Gastroesophageal sphincter (tissue), 4 donors: ENCODE measurements at regions not wholly inside any gene's neighbourhood (a gene's known extent, or its start where the extent isn't known, plus 50 kb on each side); places are given as distances from the start of the nearest gene placed in this dataset.

Source experiments
- ATAC-seq: fragments of 150-250 bp; one replicate; pipeline ENCODE4 v1.9.1; 2016; ENCODE audit warnings: mild to moderate bottlenecking, moderate library complexity
- H3K27ac ChIP-seq, 4 donors: fragments of 200-600 bp; sonication (generic) in 3 of 4; 1 replicate in 3 of 4; 2 replicates in 1 of 4; pipeline ENCODE4 v1.5.1; 2016 to 2019
- H3K27me3 ChIP-seq: fragments of 200-600 bp; sonication (generic); one replicate; pipeline ENCODE4 v1.5.1; 2019
- H3K36me3 ChIP-seq, 2 donors: fragments of 200-600 bp; sonication (generic); one replicate each; pipeline ENCODE4 v1.5.1; 2019; ENCODE audit warnings: control low read depth in 1 of 2
- H3K4me1 ChIP-seq, 3 donors: fragments of 200-600 bp; sonication (generic); 1 replicate in 2 of 3; 2 replicates in 1 of 3; pipeline ENCODE4 v1.5.1; 2016 to 2019; ENCODE audit warnings: control low read depth in 2 of 3
- H3K4me3 ChIP-seq, 2 donors: fragments of 200-600 bp; sonication (generic); one replicate each; pipeline ENCODE4 v1.5.1; 2019; ENCODE audit warnings: mild to moderate bottlenecking in 1 of 2, moderate library complexity in 1 of 2
- H3K9me3 ChIP-seq, 3 donors: fragments of 200-600 bp; sonication (generic); one replicate each; pipeline ENCODE4 v1.5.1; 2017 to 2019; ENCODE audit warnings: control low read depth in 2 of 3
- CTCF ChIP-seq, 4 experiments: fragments of 200-600 bp in 2 of 4; fragments of 450-650 bp in 2 of 4; sonication (generic) in 1 of 4; IDR thresholded peaks; one replicate each; pipeline ENCODE4 v1.5.1; 2017 to 2019; ENCODE audit warnings: antibody characterized with exemption in 4 of 4, mild to moderate bottlenecking in 2 of 4, moderate library complexity in 2 of 4
- EP300 ChIP-seq: sonication (generic); formaldehyde crosslinking; IDR thresholded peaks from one replicate; pipeline ENCODE4 v1.6.1; 2017; ENCODE audit warnings: antibody characterized with exemption, mild to moderate bottlenecking
- POLR2A ChIP-seq, 2 donors: fragments of 450-650 bp; IDR thresholded peaks; one replicate each; pipeline ENCODE4 v1.6.1; 2017; ENCODE audit warnings: antibody characterized with exemption in 2 of 2, mild to moderate bottlenecking in 2 of 2, moderate library complexity in 1 of 2
- POLR2AphosphoS5 ChIP-seq: sonication (generic); formaldehyde crosslinking; IDR thresholded peaks from one replicate; pipeline ENCODE4 v1.6.1; 2017; ENCODE audit warnings: antibody characterized with exemption
- WGBS, 2 donors: methylation state at CpG; one replicate each; pipeline ENCODE4 v1.1.5; 2018; ENCODE audit warnings: low coverage in 1 of 2; 5-methylcytosine and 5-hydroxymethylcytosine counted together

- no peak for TF ChIP-seq POLR2A (IDR thresholded peaks at IDR 0.05)
- TF ChIP-seq CTCF (IDR thresholded peaks at IDR 0.05): no peak
- no peak overlapping the region for H3K4me3 ChIP-seq
- WGBS, 2 donors: 65 to 74% methylated on average over 2 to 3 of the region's 3 CpGs
- H3K27me3 ChIP-seq: no peaks in the 10 kb centered on the region
- H3K36me3 ChIP-seq: no peaks in the 10 kb centered on the region
- no peak for ATAC-seq
- no peaks in the 10 kb centered on the region for H3K4me1 ChIP-seq
- no peak overlapping the region for H3K27ac ChIP-seq
- peaks cover 0 to 14% (median 0%) of the 10 kb centered on the region in 3 donors for H3K9me3 ChIP-seq
These were observed 69.0 kb upstream of the DAPK1 start for GRCh38 chr9:87428659-87429058.

DNA sequence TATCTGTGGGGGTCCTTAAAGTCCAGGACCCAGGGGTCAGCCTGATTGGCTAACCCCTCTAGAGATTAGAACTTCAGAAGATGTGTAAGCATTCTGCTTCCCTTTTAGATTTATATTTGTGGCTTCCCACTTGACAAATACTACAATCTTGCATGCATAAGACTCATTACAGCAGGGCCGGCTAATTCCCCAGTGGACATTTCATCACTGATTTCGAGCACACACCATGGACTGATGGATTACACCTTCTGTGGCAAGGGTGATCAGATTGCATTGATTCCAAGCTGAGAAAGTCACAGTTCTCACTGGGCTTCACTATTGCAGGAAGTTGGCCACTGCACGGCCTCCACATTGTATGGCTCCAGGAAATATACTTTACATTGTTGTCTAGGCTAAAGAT, 65.8 kb upstream of the DAPK1 start:
- Histone ChIP-seq H3K36me3 (no peaks in the 10 kb centered on the region), H3K4me3 (no peak overlapping the region), H3K9me3 (no peaks in the 10 kb centered on the region), H3K27me3 (no peaks in the 10 kb centered on the region), H3K4me1 (no peaks in the 10 kb centered on the region), H3K27ac (no peak overlapping the region)
- ATAC-seq: no peak
- WGBS, 2 donors: 82 to 87% methylated on average over 2 to 3 of the region's 3 CpGs
- TF ChIP-seq POLR2AphosphoS5: no peak
- TF ChIP-seq POLR2A (IDR thresholded peaks at IDR 0.05): no peak
- TF ChIP-seq EP300: no peak
- TF ChIP-seq CTCF (IDR thresholded peaks at IDR 0.05): no peak

GRCh38 chr9:87433853-87434252, 63.8 kb upstream of the DAPK1 start:
- no peaks in the 10 kb centered on the region for H3K9me3 ChIP-seq
- H3K4me3 ChIP-seq: no peak overlapping the region
- 88% methylated on average over 1 of the region's 1 CpG; no CpG with 5 or more reads in 1 of the 2 donors for WGBS, 2 donors
- H3K27me3 ChIP-seq: no peaks in the 10 kb centered on the region
- TF ChIP-seq POLR2A (IDR thresholded peaks at IDR 0.05) (no peak), POLR2AphosphoS5 (no peak), CTCF (IDR thresholded peaks at IDR 0.05) (no peak), EP300 (no peak)
- ATAC-seq: no peak
- H3K27ac ChIP-seq: no peak overlapping the region
- no peaks in the 10 kb centered on the region for H3K36me3 ChIP-seq
- no peaks in the 10 kb centered on the region for H3K4me1 ChIP-seq

DNA sequence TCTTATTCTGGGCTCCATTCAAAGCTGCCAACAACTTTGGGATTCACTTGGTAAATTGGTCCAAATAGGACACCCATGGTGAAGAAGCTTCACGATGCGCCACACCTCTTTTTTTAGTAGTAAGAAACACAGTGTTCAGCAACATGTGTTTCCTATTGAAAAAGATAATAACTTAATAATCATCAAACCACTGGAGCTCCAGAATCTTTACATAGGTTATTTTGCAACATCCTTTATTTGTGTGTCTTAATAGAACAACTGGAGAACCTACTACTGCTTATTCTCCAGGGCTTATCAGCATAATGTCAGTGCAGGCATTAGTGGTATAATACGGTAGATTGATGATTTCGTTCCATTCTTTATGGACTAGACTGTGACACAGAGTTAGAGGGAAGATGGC, 63.3 kb upstream of the DAPK1 start:
- no peak for TF ChIP-seq POLR2AphosphoS5
- no peak for TF ChIP-seq EP300
- no peak for TF ChIP-seq POLR2A (IDR thresholded peaks at IDR 0.05)
- no peak for TF ChIP-seq CTCF (IDR thresholded peaks at IDR 0.05)
- Histone ChIP-seq H3K4me3 (no peak overlapping the region), H3K27ac (no peak overlapping the region), H3K9me3 (no peaks in the 10 kb centered on the region), H3K27me3 (no peaks in the 10 kb centered on the region), H3K36me3 (no peaks in the 10 kb centered on the region), H3K4me1 (no peaks in the 10 kb centered on the region)
- ATAC-seq: no peak
- WGBS, 2 donors: 92 to 100% methylated on average over 2 to 4 of the region's 4 CpGs

- Histone ChIP-seq H3K9me3 (no peaks in the 10 kb centered on the region), H3K4me3 (no peak overlapping the region), H3K36me3 (no peaks in the 10 kb centered on the region), H3K27me3 (no peaks in the 10 kb centered on the region), H3K4me1 (no peaks in the 10 kb centered on the region), H3K27ac (no peak overlapping the region)
- no peak for ATAC-seq
- 64 to 81% methylated on average over 3 to 4 of the region's 6 CpGs for WGBS, 2 donors
- TF ChIP-seq POLR2A (IDR thresholded peaks at IDR 0.05) (no peak), CTCF (IDR thresholded peaks at IDR 0.05) (no peak), POLR2AphosphoS5 (no peak), EP300 (no peak)
These were observed 62.3 kb upstream of the DAPK1 start for GRCh38 chr9:87435189-87435880.
